Epithelial cell of proximal tubule (primary cell): ENCODE measurements at regions not wholly inside any gene's neighbourhood (a gene's known extent, or its start where the extent isn't known, plus 50 kb on each side); places are given as distances from the start of the nearest gene placed in this dataset.

ENCODE experiments used
- DNase-seq: peaks from one replicate; pipeline ENCODE4 v3.0.0-alpha.2; 2011; ENCODE audit warnings: low read depth
- H3K4me3 ChIP-seq: 2 replicates; pipeline ENCODE4 v1.5.1; 2011; ENCODE audit warnings: low read depth, mild to moderate bottlenecking, low read length
- CTCF ChIP-seq: conservative IDR thresholded peaks from 2 replicates; pipeline ENCODE4 v1.5.1; 2012; ENCODE audit warnings: low read depth, mild to moderate bottlenecking, low read length

GRCh38 chr20:12054556-12054955 lies 136.9 kb downstream of the BTBD3 start:
- H3K4me3 ChIP-seq, result no peak overlapping the region
- DNase-seq, result no peak
- TF ChIP-seq CTCF, result no peak

- TF ChIP-seq CTCF, result no peak
- no peak for DNase-seq
- no peak overlapping the region for H3K4me3 ChIP-seq
Measured at GRCh38 chr20:12055161-12055560, 137.5 kb downstream of the BTBD3 start.

- DNase-seq, result no peak
- H3K4me3 ChIP-seq, result no peak overlapping the region
- TF ChIP-seq CTCF, result no peak
Measured at GRCh38 chr20:12056839-12057238, 139.1 kb downstream of the BTBD3 start.

- H3K4me3 ChIP-seq, result no peak overlapping the region
- DNase-seq, result no peak
- TF ChIP-seq CTCF, result no peak
Measured at GRCh38 chr20:12057778-12058177, 140.1 kb downstream of the BTBD3 start.

- no peak for DNase-seq
Measured at GRCh38 chr20:12058216-12058615, 140.5 kb downstream of the BTBD3 start.

GRCh38 chr20:12061466-12061865 lies 143.8 kb downstream of the BTBD3 start:
- DNase-seq, result no peak
- no peak overlapping the region for H3K4me3 ChIP-seq
- TF ChIP-seq CTCF, result no peak

More at GRCh38 chr20:12058216-12058615, 140.5 kb downstream of the BTBD3 start:
- no peak for TF ChIP-seq CTCF
- no peak overlapping the region for H3K4me3 ChIP-seq

GRCh38 chr20:12063106-12063684 lies 145.5 kb downstream of the BTBD3 start:
- no peak for TF ChIP-seq CTCF
- DNase-seq, result no peak
- H3K4me3 ChIP-seq, result no peak overlapping the region
